Lower leg skin (tissue), 3 donors: ENCODE measurements at regions not wholly inside any gene's neighbourhood (a gene's known extent, or its start where the extent isn't known, plus 50 kb on each side); places are given as distances from the start of the nearest gene placed in this dataset.

ENCODE experiments used
- POLR2A ChIP-seq, 2 donors: fragments of 450-650 bp; IDR thresholded peaks; one replicate each; pipeline ENCODE4 v1.6.1; 2016 to 2017; ENCODE audit warnings: antibody characterized with exemption in 2 of 2, mild to moderate bottlenecking in 1 of 2, moderate library complexity in 1 of 2
- TF ChIP-seq, protein P1 (sequence below), 3 donors: fragments of 450-650 bp; IDR thresholded peaks; one replicate each; pipeline ENCODE4 v1.5.1; 2016; ENCODE audit warnings: antibody characterized with exemption in 3 of 3, mild to moderate bottlenecking in 3 of 3, moderate library complexity in 2 of 3

DNA sequence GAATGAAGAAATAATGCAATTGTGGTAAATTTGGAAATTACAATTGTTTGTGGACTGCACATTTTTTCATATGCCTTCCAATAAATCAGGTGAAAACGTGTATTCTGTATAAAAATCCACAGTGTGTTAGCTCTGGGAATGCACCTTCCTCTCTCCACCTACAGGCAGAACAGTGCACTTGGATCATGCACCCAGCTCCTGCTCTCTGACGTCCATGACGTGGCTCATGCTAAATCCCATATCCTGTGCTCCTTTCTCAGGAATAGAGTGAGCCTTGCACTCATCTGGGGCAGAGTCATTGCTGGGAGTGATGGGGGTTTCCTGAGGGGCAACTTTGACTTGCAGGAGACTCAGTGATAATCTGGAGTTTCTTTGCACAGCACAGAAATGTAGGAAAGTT, 1282.1 kb downstream of the TMEM121 start:
- TF ChIP-seq, protein P1, sequence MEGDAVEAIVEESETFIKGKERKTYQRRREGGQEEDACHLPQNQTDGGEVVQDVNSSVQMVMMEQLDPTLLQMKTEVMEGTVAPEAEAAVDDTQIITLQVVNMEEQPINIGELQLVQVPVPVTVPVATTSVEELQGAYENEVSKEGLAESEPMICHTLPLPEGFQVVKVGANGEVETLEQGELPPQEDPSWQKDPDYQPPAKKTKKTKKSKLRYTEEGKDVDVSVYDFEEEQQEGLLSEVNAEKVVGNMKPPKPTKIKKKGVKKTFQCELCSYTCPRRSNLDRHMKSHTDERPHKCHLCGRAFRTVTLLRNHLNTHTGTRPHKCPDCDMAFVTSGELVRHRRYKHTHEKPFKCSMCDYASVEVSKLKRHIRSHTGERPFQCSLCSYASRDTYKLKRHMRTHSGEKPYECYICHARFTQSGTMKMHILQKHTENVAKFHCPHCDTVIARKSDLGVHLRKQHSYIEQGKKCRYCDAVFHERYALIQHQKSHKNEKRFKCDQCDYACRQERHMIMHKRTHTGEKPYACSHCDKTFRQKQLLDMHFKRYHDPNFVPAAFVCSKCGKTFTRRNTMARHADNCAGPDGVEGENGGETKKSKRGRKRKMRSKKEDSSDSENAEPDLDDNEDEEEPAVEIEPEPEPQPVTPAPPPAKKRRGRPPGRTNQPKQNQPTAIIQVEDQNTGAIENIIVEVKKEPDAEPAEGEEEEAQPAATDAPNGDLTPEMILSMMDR (IDR thresholded peaks at IDR 0.05): no peak
- TF ChIP-seq POLR2A (IDR thresholded peaks at IDR 0.05): no peak
